Transverse colon (tissue), 3 donors: ENCODE measurements at regions not wholly inside any gene's neighbourhood (a gene's known extent, or its start where the extent isn't known, plus 50 kb on each side); places are given as distances from the start of the nearest gene placed in this dataset.

Source experiments
- CTCF ChIP-seq, 5 experiments: fragments of 200-600 bp in 3 of 5; fragments of 450-650 bp in 2 of 5; sonication (generic) in 3 of 5; IDR thresholded peaks; 1 replicate in 2 of 5; 2 replicates in 3 of 5; pipeline ENCODE4 v1.5.1; 2016 to 2017; ENCODE audit warnings: antibody characterized with exemption in 5 of 5, inconsistent platforms in 3 of 5, mild to moderate bottlenecking in 2 of 5, moderate library complexity in 1 of 5
- EP300 ChIP-seq: sonication (generic); formaldehyde crosslinking; IDR thresholded peaks from one replicate; pipeline ENCODE4 v1.6.1; 2017; ENCODE audit warnings: antibody characterized with exemption, low read depth

GRCh38 chr13:76667551-76667950 lies 218.7 kb downstream of the KCTD12 start:
- TF ChIP-seq CTCF (IDR thresholded peaks at IDR 0.05) (peak in 4 of 5 experiments; percentile 13 to 40 (median 28)), EP300 (no peak)
